Erythroblast (primary cell): ENCODE measurements at regions not wholly inside any gene's neighbourhood (a gene's known extent, or its start where the extent isn't known, plus 50 kb on each side); places are given as distances from the start of the nearest gene placed in this dataset.

Source experiments
- GATA1 ChIP-seq: IDR thresholded peaks from 2 replicates; pipeline ENCODE4 v1.6.1; 2011; ENCODE audit warnings: low read depth, mild to moderate bottlenecking, control low read depth, low read length, moderate library complexity
- POLR2A ChIP-seq: IDR thresholded peaks from 2 replicates; pipeline ENCODE4 v1.6.1; 2011; ENCODE audit warnings: mild to moderate bottlenecking, low read length

GRCh38 chr13:32852526-32852925 is 163.7 kb upstream of the KL start:
- TF ChIP-seq POLR2A (no peak), GATA1 (no peak)
